Stomach (tissue), 8 donors: ENCODE measurements at regions not wholly inside any gene's neighbourhood (a gene's known extent, or its start where the extent isn't known, plus 50 kb on each side); places are given as distances from the start of the nearest gene placed in this dataset.

Experiments
- DNase-seq, 2 donors: peaks; one replicate each; pipeline versions ENCODE4 v3.0.0 to v3.0.0-alpha.2; 2013 to 2019
- H3K27ac ChIP-seq, 5 donors: fragments of 200-600 bp in 4 of 5; sonication (generic) in 4 of 5; one replicate each; pipeline ENCODE4 v1.5.1; 2013 to 2019; ENCODE audit warnings: mild to moderate bottlenecking in 1 of 5, moderate library complexity in 1 of 5
- H3K27me3 ChIP-seq, 3 donors: fragments of 200-600 bp; sonication (generic); one replicate each; pipeline ENCODE4 v1.5.1; 2017 to 2019; ENCODE audit warnings: mixed run types in 1 of 3
- H3K36me3 ChIP-seq, 4 donors: fragments of 200-600 bp; sonication (generic); 1 replicate in 3 of 4; 2 replicates in 1 of 4; pipeline ENCODE4 v1.5.1; 2016 to 2019
- H3K4me1 ChIP-seq, 4 donors: fragments of 200-600 bp; sonication (generic); one replicate each; pipeline ENCODE4 v1.5.1; 2016 to 2019
- H3K4me3 ChIP-seq, 4 donors: fragments of 200-600 bp; sonication (generic) in 3 of 4; one replicate each; pipeline ENCODE4 v1.5.1; 2016 to 2019; ENCODE audit warnings: mild to moderate bottlenecking in 1 of 4
- H3K9me3 ChIP-seq, 4 donors: fragments of 200-600 bp; sonication (generic); one replicate each; pipeline ENCODE4 v1.5.1; 2016 to 2019
- CTCF ChIP-seq, 7 experiments: fragments of 450-650 bp in 4 of 7; fragments of 200-600 bp in 3 of 7; sonication (generic) in 3 of 7; IDR thresholded peaks; one replicate each; pipeline ENCODE4 v1.5.1; 2016 to 2019; ENCODE audit warnings: antibody characterized with exemption in 7 of 7, control low read depth in 2 of 7, mild to moderate bottlenecking in 1 of 7
- EP300 ChIP-seq: sonication (generic); formaldehyde crosslinking; IDR thresholded peaks from one replicate; pipeline ENCODE4 v1.6.1; 2017; ENCODE audit warnings: antibody characterized with exemption
- POLR2A ChIP-seq, 4 donors: fragments of 450-650 bp; IDR thresholded peaks; one replicate each; pipeline ENCODE4 v1.6.1; 2016; ENCODE audit warnings: antibody characterized with exemption in 4 of 4, control low read depth in 2 of 4, mild to moderate bottlenecking in 1 of 4, moderate library complexity in 1 of 4
- POLR2AphosphoS5 ChIP-seq, 3 donors: sonication (generic); formaldehyde crosslinking; IDR thresholded peaks; one replicate each; pipeline ENCODE4 v1.6.1; 2016; ENCODE audit warnings: antibody characterized with exemption in 3 of 3
- WGBS, 5 donors: extraction: QIAGEN DNeasy Blood & Tissue Kit in 3 of 5; methylation state at CpG; one replicate each; pipeline versions ENCODE4 v1.1.5 to v1.1.7; 2013 to 2018; 5-methylcytosine and 5-hydroxymethylcytosine counted together
- intact Hi-C: fragments of 100-400 bp; cut with DNase I; formaldehyde crosslinking; loops from one replicate; pipeline ENCODE4 v1.15.1; 2023; ENCODE audit warnings: low total_unique reads
- donor health status: healthy with polysubstance abuse.
- donor health status: Bipolar disorder and iron deficiency.
- donor health status: healthy.

GRCh38 chr3:24933401-24933800 is 438.8 kb upstream of the THRB start:
- Histone ChIP-seq H3K4me1 (no peaks in the 10 kb centered on the region), H3K9me3 (no peaks in the 10 kb centered on the region), H3K4me3 (no peak overlapping the region), H3K27ac (no peak overlapping the region), H3K27me3 (no peaks in the 10 kb centered on the region), H3K36me3 (no peaks in the 10 kb centered on the region)
- no peak for DNase-seq
- WGBS, 5 donors: 90 to 95% (median 92%) methylated on average over 3 of the region's 3 CpGs
- no peak for TF ChIP-seq CTCF (IDR thresholded peaks at IDR 0.05)
- no peak for TF ChIP-seq POLR2A (IDR thresholded peaks at IDR 0.05)
- TF ChIP-seq POLR2AphosphoS5 (IDR thresholded peaks at IDR 0.05): no peak
- no peak for TF ChIP-seq EP300
- intact Hi-C loops: no loop called here

- Histone ChIP-seq H3K27ac (no peak overlapping the region), H3K36me3 (no peaks in the 10 kb centered on the region), H3K9me3 (no peaks in the 10 kb centered on the region), H3K4me3 (no peak overlapping the region), H3K4me1 (no peaks in the 10 kb centered on the region), H3K27me3 (no peaks in the 10 kb centered on the region)
- 42 to 74% (median 64%) methylated on average over 1 of the region's 1 CpG for WGBS, 5 donors
- TF ChIP-seq POLR2A (IDR thresholded peaks at IDR 0.05): no peak
- TF ChIP-seq CTCF (IDR thresholded peaks at IDR 0.05): no peak
- TF ChIP-seq POLR2AphosphoS5 (IDR thresholded peaks at IDR 0.05): no peak
- no peak for TF ChIP-seq EP300
- intact Hi-C loops: no loop called here
- no peak for DNase-seq
Measured at GRCh38 chr3:24936574-24936973, 441.9 kb upstream of the THRB start.

GRCh38 chr3:24937228-24937627 is 442.6 kb upstream of the THRB start:
- Histone ChIP-seq H3K4me1 (no peaks in the 10 kb centered on the region), H3K9me3 (no peaks in the 10 kb centered on the region), H3K36me3 (no peaks in the 10 kb centered on the region), H3K27me3 (no peaks in the 10 kb centered on the region), H3K4me3 (no peak overlapping the region), H3K27ac (no peak overlapping the region)
- 75 to 92% (median 86%) methylated on average over 5 of the region's 5 CpGs for WGBS, 5 donors
- TF ChIP-seq POLR2AphosphoS5 (IDR thresholded peaks at IDR 0.05) (no peak), EP300 (no peak), POLR2A (IDR thresholded peaks at IDR 0.05) (no peak), CTCF (IDR thresholded peaks at IDR 0.05) (no peak)
- peak in 1 of 2 donors; percentile 40 for DNase-seq
- intact Hi-C loops: no loop called here

GRCh38 chr3:24937780-24938179 is 443.1 kb upstream of the THRB start:
- no peak for TF ChIP-seq EP300
- no peak for TF ChIP-seq POLR2AphosphoS5 (IDR thresholded peaks at IDR 0.05)
- TF ChIP-seq CTCF (IDR thresholded peaks at IDR 0.05): no peak
- no peak for TF ChIP-seq POLR2A (IDR thresholded peaks at IDR 0.05)
- DNase-seq: no peak
- H3K4me3 ChIP-seq: no peak overlapping the region
- no peaks in the 10 kb centered on the region for H3K27me3 ChIP-seq
- no peaks in the 10 kb centered on the region for H3K36me3 ChIP-seq
- H3K9me3 ChIP-seq: no peaks in the 10 kb centered on the region
- H3K27ac ChIP-seq: no peak overlapping the region
- 67 to 84% (median 75%) methylated on average over 5 of the region's 5 CpGs for WGBS, 5 donors
- intact Hi-C loops: no loop called here
- no peaks in the 10 kb centered on the region for H3K4me1 ChIP-seq
